ENCODE measurements at regions not wholly inside any gene's neighbourhood (a gene's known extent, or its start where the extent isn't known, plus 50 kb on each side); places are given as distances from the start of the nearest gene placed in this dataset.

DNA sequence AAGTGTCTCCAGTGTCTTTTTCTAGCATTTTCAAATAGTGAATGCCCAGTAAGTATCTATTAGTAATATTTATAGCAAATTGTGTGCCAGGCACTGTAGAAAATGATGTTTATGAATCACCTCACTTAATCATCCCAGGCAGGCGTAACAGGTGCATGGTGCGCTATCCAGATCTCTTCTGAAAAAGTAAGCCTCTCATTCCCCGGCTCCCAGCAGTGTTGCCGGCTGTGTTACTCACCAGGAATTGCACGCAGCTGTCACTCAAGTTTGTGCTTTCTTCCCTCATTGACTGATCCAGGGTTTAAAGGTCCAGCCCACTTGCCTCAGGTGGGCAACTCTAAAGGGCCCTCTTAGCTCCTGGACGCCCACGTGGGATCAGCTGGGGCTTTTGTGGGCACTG, 173.8 kb upstream of the RASSF8 start:
- Mint-ChIP-seq H3K4me1 (no peaks in the 10 kb centered on the region), H3K36me3 (ENCODE audit: low read depth) (no peaks in the 10 kb centered on the region), H3K27me3 (peaks cover 2% of the 10 kb centered on the region), H3K27ac (no peak overlapping the region), H3K9me3 (no peaks in the 10 kb centered on the region), H3K4me3 (no peak overlapping the region)
- CTCF ChIA-PET: no interaction called here
- no peak for DNase-seq
- POLR2A ChIA-PET: no interaction called here

DNA sequence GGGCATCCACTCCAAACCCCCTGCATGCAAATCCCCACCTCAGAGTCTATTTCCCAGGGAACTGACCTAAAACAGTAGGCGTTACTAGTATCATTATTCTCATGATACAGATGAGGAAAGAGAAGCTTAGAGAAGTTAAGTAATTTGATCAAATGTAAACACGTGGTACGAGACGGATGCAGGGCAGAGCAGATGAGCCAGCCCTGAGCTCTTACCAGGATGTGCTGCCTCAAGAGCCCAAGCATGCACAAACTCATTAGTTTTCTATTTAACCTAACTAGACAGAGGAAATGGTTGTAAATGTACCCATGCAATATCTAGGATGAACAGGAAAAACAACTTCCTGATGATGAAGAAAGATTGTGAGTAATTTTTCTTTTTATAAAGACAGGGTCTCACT, 173.3 kb upstream of the RASSF8 start:
- no peak overlapping the region for H3K27ac Mint-ChIP-seq
- ChIA-PET CTCF (no interaction called here), POLR2A (no interaction called here)

DNA sequence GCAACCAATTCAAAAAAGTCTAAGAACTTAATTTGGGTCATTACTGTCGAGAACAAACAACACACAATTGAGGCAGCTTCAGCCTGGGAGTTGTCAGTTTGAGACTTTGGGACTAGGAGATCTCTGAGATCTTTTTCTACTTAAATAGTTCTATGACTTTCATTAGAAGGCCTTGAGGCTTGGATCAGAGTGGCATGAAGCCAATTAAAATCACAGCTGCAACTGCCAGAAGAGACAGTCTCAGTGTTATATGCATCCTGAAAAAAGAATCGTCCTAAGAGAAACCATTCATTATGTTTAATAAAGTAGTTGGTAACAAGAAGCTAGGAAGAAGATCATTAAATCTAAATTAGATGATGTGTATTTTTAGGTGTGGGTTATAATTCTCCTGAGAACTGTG, 170.8 kb upstream of the RASSF8 start:
- H3K27ac Mint-ChIP-seq: no peak overlapping the region
- no peak overlapping the region for H3K4me3 Mint-ChIP-seq
- H3K27me3 Mint-ChIP-seq: peaks cover 5% of the 10 kb centered on the region
- CTCF ChIA-PET: no interaction called here
- no peaks in the 10 kb centered on the region for H3K36me3 Mint-ChIP-seq (ENCODE audit: low read depth)
- no peak for DNase-seq
- POLR2A ChIA-PET: no interaction called here
- no peaks in the 10 kb centered on the region for H3K4me1 Mint-ChIP-seq
- no peaks in the 10 kb centered on the region for H3K9me3 Mint-ChIP-seq

More for the DNA sequence above, 173.3 kb upstream of the RASSF8 start:
- no peaks in the 10 kb centered on the region for H3K9me3 Mint-ChIP-seq
- DNase-seq: no peak
- no peaks in the 10 kb centered on the region for H3K36me3 Mint-ChIP-seq (ENCODE audit: low read depth)
- H3K4me3 Mint-ChIP-seq: no peak overlapping the region
- peaks cover 2% of the 10 kb centered on the region for H3K27me3 Mint-ChIP-seq
- no peaks in the 10 kb centered on the region for H3K4me1 Mint-ChIP-seq

DNA sequence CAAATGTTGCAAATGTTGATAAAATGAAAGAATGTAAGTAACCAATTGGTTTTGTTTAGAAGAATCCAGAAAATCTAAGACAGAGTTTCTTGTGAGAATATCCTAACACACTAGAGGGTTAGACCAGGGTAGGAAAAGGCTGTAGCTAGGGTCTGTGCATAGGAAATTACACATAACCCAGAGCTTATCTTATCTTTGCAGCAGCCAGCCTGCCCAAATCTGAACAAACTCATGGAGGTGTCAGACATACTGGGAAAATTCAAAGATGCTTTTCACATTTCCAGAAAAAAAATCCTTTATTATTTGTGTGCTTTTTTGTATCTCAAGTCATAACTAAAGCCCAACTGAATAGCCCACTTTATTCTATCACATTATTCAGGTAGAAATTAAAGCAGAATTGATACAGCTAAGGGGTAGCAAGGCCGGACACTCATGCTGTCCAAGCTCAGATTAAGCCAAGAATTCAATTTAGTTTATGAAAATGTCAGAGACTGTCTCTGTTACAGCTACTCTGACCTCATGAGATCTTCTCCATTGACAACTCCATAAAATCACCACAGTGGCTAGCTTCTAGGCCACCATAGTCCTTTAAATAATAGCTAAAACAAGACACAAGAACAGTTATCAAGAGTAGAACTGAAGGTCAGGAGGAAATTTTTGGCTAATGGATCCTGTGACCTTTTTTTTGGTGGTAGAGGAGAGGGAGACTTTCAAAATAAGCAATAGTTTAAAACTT, 169.6 kb upstream of the RASSF8 start:
- Mint-ChIP-seq H3K9me3 (no peaks in the 10 kb centered on the region), H3K4me1 (no peaks in the 10 kb centered on the region), H3K27ac (no peak overlapping the region), H3K4me3 (no peak overlapping the region), H3K27me3 (peaks cover 6% of the 10 kb centered on the region), H3K36me3 (ENCODE audit: low read depth) (no peaks in the 10 kb centered on the region)
- POLR2A ChIA-PET: no interaction called here
- CTCF ChIA-PET: no interaction called here
- no peak for DNase-seq

DNA sequence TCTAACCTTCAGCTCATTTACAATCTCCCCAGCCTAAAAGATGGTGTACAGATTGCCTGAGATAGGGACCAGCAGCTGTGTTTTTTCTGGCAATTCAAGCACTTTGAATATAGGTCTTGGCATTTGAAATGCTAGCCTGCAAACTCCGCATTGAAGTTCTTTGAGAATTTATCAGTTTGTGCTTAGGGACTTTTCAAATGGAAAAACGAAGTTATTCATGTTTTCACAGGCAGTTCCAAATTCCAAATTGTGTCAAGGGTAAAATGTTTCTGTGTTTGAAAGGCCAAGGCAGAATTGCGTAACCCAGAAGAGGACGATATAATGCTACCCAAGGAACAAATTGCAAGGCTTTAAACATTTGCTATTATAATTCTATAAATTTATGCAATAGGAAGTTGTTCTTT, 168.9 kb upstream of the RASSF8 start:
- H3K4me3 Mint-ChIP-seq: no peak overlapping the region

DNA sequence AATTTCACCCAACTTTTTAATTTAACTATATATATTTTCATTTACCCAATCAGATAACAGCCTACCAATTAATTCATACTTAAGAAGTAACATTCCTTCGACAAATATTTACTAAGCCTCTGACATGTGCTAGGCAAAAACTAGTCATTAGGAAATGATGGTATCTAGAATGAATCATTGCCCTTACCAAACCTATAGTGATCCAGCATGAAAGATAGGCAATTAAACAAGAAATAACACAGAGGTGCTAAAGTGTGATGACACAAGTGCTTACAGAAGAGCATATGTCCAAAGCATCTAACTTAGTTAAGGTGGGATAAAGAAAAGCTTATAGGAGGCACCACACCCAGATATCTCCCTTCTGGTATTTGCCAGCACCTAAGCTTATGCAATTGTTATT, 166.5 kb upstream of the RASSF8 start:
- ChIA-PET CTCF (no interaction called here), POLR2A (no interaction called here)
- no peak for DNase-seq
- no peaks in the 10 kb centered on the region for H3K36me3 Mint-ChIP-seq (ENCODE audit: low read depth)
- peaks cover 4% of the 10 kb centered on the region for H3K27me3 Mint-ChIP-seq
- H3K27ac Mint-ChIP-seq: no peak overlapping the region
- no peaks in the 10 kb centered on the region for H3K4me1 Mint-ChIP-seq
- H3K9me3 Mint-ChIP-seq: no peaks in the 10 kb centered on the region
- H3K4me3 Mint-ChIP-seq: no peak overlapping the region

More for the DNA sequence above, 168.9 kb upstream of the RASSF8 start:
- CTCF ChIA-PET: no interaction called here
- Mint-ChIP-seq H3K27me3 (peaks cover 6% of the 10 kb centered on the region), H3K27ac (no peak overlapping the region), H3K36me3 (ENCODE audit: low read depth) (no peaks in the 10 kb centered on the region), H3K4me1 (no peaks in the 10 kb centered on the region), H3K9me3 (no peaks in the 10 kb centered on the region)
- no peak for DNase-seq
- POLR2A ChIA-PET: no interaction called here

DNA sequence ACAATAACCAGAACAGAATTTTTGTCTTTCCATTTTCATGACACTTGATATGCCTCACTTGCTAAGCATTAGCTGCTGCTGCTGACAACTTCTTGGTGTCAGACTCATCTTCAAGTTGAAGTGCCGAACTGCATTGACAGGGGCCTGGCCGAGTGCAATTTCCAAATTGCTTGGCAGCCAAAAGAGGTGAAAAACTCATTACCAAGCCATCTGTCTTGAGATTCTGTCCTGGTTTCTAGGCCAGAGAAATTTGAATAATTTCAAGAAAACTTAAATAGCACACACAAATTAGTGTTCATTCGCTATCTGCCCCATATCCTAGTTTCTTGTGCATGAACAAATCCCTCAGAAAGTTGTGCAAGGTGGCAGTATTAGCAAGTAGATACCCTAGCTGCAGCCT, 165.3 kb upstream of the RASSF8 start:
- H3K4me3 Mint-ChIP-seq: no peak overlapping the region
- POLR2A ChIA-PET: no interaction called here
- no peaks in the 10 kb centered on the region for H3K36me3 Mint-ChIP-seq (ENCODE audit: low read depth)
- H3K9me3 Mint-ChIP-seq: no peaks in the 10 kb centered on the region
- no peak for DNase-seq
- H3K27me3 Mint-ChIP-seq: peaks cover 4% of the 10 kb centered on the region
- H3K4me1 Mint-ChIP-seq: no peaks in the 10 kb centered on the region
- H3K27ac Mint-ChIP-seq: no peak overlapping the region
- CTCF ChIA-PET: no interaction called here

DNA sequence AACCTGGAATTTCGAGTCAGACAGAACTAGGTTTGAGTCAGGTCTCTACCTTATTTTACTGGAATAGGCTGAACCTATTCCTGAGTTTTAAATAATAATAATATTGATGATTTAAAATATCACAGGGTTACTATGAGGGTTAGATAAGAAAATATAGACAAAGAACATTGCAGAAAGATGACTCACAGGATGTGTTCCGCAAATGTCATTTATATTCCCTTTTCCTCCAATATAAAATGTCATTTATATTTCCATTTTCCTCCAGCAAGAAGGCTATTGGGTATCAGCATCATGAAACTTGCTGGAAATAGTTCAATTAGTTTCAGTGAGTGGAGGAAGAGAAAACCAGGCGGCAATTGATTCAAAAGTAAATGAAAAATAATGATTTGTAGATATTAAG, 163.9 kb upstream of the RASSF8 start:
- no peaks in the 10 kb centered on the region for H3K4me1 Mint-ChIP-seq
- no peaks in the 10 kb centered on the region for H3K9me3 Mint-ChIP-seq
- H3K27me3 Mint-ChIP-seq: peaks cover 4% of the 10 kb centered on the region
- no peak overlapping the region for H3K27ac Mint-ChIP-seq
- no peak for DNase-seq
- ChIA-PET POLR2A (no interaction called here), CTCF (no interaction called here)
- no peaks in the 10 kb centered on the region for H3K36me3 Mint-ChIP-seq (ENCODE audit: low read depth)
- H3K4me3 Mint-ChIP-seq: no peak overlapping the region

DNA sequence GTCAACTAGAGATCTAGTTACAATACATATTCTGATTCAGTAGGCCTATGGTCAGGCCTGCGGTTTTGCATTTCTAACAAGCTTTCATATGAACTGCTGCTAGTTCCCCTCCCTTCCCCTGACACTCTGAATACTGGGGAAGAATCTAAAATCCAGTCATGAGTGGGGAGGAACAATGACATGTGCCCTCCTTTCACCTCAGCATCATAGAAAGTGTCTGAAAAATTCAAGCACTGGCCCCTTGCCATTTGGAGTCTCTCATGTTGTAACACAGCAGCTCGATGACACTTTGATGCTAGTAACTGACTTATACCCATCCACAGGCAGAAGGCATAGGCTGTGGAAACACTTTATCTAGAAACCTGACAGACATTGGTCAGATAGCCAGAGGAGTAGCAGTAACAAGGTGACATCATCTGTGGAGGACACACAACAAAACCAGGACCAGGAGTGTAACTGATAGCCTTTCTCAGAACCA, 161.9 kb upstream of the RASSF8 start:
- H3K27me3 Mint-ChIP-seq: peaks cover 5% of the 10 kb centered on the region
- DNase-seq: no peak
- H3K27ac Mint-ChIP-seq: no peak overlapping the region
- H3K4me1 Mint-ChIP-seq: peaks cover 4% of the 10 kb centered on the region
- POLR2A ChIA-PET: no interaction called here
- H3K4me3 Mint-ChIP-seq: no peak overlapping the region
- H3K36me3 Mint-ChIP-seq (ENCODE audit: low read depth): no peaks in the 10 kb centered on the region
- CTCF ChIA-PET: no interaction called here
- no peaks in the 10 kb centered on the region for H3K9me3 Mint-ChIP-seq

DNA sequence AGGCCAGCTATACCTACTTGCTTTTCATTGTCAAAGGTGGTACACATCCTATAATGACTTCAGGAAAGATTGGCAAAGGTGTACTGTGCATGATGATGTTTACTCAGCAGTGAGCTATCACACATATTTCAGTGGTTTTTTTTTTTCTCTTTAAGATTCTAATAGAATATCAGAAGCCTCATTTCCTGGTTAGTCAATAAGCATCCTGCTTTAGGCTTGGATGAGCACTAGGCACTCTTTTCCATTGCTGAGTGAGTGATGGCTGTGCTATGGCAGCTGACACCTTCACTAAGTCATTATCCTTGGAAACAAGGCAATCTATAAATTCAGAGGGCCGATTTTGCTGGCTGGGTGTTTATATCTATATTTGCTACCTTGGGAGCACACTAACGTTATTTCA, 161.1 kb upstream of the RASSF8 start:
- H3K4me3 Mint-ChIP-seq: no peak overlapping the region
- no peak for DNase-seq
- peaks cover 4% of the 10 kb centered on the region for H3K4me1 Mint-ChIP-seq
- no peak overlapping the region for H3K27ac Mint-ChIP-seq
- ChIA-PET CTCF (no interaction called here), POLR2A (no interaction called here)
- H3K36me3 Mint-ChIP-seq (ENCODE audit: low read depth): no peaks in the 10 kb centered on the region
- H3K27me3 Mint-ChIP-seq: peaks cover 5% of the 10 kb centered on the region
- H3K9me3 Mint-ChIP-seq: no peaks in the 10 kb centered on the region

DNA sequence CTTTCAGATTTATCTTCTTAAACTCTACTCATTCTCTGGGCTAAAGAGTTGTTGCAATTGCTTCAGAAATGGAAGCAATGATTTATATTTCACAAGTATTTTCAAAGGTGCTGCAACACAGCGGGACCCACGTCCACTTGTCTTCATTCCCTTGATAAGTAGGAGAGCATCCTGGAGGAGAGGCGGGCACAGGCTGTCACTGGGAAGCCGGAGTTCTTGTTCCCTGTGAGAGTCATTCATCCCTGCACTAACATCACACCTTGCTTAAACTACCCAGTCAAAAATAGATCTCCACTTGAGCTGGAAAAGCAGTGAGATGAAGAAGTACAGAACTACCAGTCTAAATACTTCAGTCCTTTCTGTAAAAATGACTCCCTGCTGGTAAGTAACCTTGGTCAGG, 160.5 kb upstream of the RASSF8 start:
- Mint-ChIP-seq H3K27me3 (peaks cover 1% of the 10 kb centered on the region), H3K27ac (no peak overlapping the region)
- CTCF ChIA-PET: no interaction called here

DNA sequence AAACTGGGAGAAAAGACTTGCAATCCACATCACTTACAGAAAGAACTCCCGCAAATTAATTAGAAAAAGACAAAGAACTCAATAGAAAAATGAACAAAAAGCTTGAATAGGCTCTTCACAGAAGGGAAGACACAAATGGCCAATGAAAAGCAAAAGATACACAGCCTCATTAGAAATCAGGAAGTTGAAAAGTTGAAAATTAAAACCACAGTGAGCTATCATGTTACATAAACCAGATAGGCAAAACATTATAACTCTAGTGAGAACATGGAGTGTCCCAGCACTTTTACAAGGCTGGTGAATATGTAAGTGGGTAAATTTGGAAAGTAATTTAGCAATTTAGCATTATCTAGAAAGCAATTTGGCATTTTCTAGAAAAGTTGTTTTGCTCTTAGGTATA, 158.4 kb upstream of the RASSF8 start:
- ChIA-PET CTCF (no interaction called here), POLR2A (no interaction called here)
- Mint-ChIP-seq H3K27me3 (peaks cover 1% of the 10 kb centered on the region), H3K36me3 (ENCODE audit: low read depth) (no peaks in the 10 kb centered on the region), H3K9me3 (no peaks in the 10 kb centered on the region), H3K4me3 (no peak overlapping the region), H3K27ac (no peak overlapping the region), H3K4me1 (peaks cover 6% of the 10 kb centered on the region)
- DNase-seq: no peak

More for the DNA sequence above, 160.5 kb upstream of the RASSF8 start:
- no peaks in the 10 kb centered on the region for H3K9me3 Mint-ChIP-seq
- DNase-seq: no peak
- no peak overlapping the region for H3K4me3 Mint-ChIP-seq
- no peaks in the 10 kb centered on the region for H3K36me3 Mint-ChIP-seq (ENCODE audit: low read depth)
- H3K4me1 Mint-ChIP-seq: peaks cover 4% of the 10 kb centered on the region
- POLR2A ChIA-PET: no interaction called here

DNA sequence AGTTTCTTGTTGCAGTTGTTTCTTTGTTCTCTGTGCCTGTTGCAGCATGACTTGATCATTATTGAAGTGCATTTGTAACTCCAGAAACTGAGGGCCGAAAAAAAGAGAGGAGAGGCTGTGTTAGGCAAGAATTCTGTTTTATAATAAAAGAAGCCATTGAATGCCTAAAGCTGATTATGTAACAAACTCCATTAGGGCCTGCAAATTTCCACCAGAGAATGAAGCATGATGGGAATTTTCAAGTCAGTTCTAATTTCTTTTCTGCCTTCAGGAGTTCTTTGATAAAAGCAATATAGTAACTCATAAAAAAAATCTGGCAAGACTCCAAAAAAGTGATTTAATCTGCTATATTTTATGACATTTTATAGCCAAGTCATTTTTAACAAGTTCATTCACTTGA, 156.7 kb upstream of the RASSF8 start:
- Mint-ChIP-seq H3K27me3 (peaks cover 1% of the 10 kb centered on the region), H3K9me3 (no peaks in the 10 kb centered on the region), H3K36me3 (ENCODE audit: low read depth) (no peaks in the 10 kb centered on the region), H3K4me1 (peaks cover 21% of the 10 kb centered on the region), H3K4me3 (no peak overlapping the region), H3K27ac (no peak overlapping the region)
- POLR2A ChIA-PET: no interaction called here
- CTCF ChIA-PET: no interaction called here
- no peak for DNase-seq

DNA sequence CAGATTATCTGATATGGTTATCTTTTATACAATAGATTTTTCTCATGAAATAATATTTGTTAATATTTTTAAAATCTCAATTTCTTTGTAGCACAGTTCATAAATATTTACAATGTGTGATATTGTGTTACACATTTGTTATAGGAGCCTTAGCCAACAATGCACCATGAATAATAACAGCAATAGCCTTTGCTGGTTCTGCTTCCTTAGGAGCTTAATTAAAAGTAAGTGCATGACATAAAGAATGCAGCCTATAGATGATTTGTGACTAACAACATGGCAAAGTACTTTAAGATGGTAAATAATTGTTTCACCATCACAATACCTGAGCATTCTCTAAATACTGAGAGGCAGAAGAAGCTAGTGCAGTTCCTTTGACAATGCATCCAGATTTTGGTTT, 156.3 kb upstream of the RASSF8 start:
- Mint-ChIP-seq H3K27ac (no peak overlapping the region), H3K27me3 (peaks cover 1% of the 10 kb centered on the region), H3K4me3 (no peak overlapping the region), H3K4me1 (peaks cover 24% of the 10 kb centered on the region), H3K36me3 (ENCODE audit: low read depth) (no peaks in the 10 kb centered on the region), H3K9me3 (no peaks in the 10 kb centered on the region)
- ChIA-PET CTCF (no interaction called here), POLR2A (no interaction called here)
- no peak for DNase-seq

Data from activated CD4-positive, alpha-beta memory T cell treated with anti-CD3 and anti-CD28 coated beads, Interleukin-2, amount 10 ng/mL, durations not matched to agents 7 days and 5 days (primary cell).